SIG-M5 (cell line): ENCODE measurements at regions not wholly inside any gene's neighbourhood (a gene's known extent, or its start where the extent isn't known, plus 50 kb on each side); places are given as distances from the start of the nearest gene placed in this dataset.
"Not testable (repeated sequence)": the region's sequence is repeated elsewhere in the genome, so short reads cannot be mapped to it uniquely, and the experiment has no call there.

Source experiments
- DNase-seq: peaks from one replicate; lab custom pipeline; 2025; lab: John Stamatoyannopoulos, UW

DNA sequence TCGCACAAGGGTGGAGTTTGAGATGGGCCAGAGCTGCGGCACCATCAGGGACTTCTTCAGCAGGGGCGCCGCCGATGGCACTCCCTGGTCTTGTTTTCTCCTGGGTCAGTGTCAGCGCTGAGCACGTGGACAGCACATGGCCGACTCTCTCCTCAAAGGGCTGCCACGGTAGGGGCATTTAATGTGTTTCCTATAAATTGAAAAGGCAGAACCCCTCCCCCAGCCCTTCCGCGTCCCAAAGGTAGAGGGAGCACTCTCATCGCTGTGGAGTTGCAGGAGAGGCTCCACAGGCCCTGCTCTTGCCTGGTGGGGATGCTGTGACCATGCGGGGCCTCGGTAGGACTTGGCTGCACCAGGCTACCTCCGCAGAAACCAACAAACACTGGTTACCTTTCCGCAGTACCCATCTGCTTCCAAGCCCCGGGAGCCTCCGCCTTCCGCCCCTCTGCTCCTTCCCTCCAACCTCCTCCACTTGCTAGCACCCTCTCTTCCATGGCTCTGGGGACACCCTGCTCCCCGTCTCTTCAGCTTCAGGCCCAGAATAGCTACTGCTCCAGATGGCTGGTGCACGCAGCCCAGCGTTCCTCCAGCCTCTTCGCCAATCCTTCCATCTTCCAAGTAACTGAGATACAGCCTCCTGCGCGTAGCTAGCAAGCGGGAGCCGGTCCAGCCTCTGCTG lies 166.3 kb upstream of the ADCY1 start:
- DNase-seq = no peak

DNA sequence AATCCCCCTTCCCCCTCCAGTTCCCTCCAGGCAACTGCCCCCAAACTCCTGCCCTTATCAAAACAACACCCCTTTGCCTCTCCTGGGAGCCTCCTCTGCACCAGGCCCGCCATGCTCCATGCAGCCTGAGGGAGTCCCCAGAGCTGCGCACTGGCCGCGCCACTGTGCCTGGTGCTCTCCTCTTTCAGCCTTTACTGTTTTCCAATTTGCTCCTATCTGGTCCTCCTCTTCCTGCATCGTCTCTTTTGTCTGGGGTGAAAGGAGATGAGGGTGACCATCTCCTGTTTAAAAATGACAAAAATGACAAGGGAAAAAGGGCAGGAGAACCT lies 165.8 kb upstream of the ADCY1 start:
- DNase-seq = no peak

DNA sequence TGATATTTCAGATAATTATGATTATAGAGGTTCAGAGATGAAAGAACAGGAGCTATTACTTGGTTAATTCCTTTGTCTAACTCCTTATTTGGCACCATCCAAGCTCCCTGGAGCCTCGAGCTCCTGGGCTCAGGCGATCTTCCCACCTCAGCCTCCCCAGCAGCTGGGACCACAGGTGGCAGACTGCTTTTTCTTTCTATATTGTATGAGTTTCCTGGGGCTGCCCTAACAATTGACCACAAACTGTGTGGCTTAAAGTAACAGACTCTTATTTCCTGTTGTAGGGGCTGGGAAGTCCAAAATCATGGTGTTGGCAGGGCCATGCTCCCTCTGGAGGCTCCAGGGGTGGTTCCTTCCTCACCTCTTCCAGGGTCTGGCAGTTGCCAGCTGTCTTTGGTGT lies 163.3 kb upstream of the ADCY1 start:
- DNase-seq = no peak

GRCh38 chr7:45413419-45413818 lies 160.7 kb upstream of the ADCY1 start:
- DNase-seq = no peak

- DNase-seq = no peak
These were observed 159.9 kb upstream of the ADCY1 start for GRCh38 chr7:45414226-45414625.

DNA sequence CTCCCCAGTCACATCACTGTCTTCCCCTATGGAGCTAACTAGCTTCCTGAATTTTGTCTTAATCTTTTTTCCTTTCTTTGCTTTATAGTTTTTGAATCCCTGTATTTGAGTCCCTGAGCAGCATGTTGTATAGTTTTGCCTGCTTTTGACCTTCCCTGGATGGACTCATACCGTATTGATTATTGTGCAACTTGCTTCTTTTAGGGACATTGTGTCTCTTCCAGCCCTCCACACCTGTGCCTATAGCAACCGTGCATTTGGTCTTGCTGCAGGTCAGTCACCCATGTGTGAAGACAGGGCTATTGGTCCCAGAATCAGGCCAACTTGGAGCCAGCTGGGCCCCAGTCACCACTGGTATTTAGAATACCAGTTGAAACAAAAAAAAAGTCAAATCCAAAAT lies 158.9 kb upstream of the ADCY1 start:
- no peak for DNase-seq

GRCh38 chr7:45416846-45417245 lies 157.3 kb upstream of the ADCY1 start:
- no peak for DNase-seq

- DNase-seq = no peak
These were observed 156.9 kb upstream of the ADCY1 start for GRCh38 chr7:45417268-45417667.

GRCh38 chr7:45417735-45418134 lies 156.4 kb upstream of the ADCY1 start:
- DNase-seq = no peak

DNA sequence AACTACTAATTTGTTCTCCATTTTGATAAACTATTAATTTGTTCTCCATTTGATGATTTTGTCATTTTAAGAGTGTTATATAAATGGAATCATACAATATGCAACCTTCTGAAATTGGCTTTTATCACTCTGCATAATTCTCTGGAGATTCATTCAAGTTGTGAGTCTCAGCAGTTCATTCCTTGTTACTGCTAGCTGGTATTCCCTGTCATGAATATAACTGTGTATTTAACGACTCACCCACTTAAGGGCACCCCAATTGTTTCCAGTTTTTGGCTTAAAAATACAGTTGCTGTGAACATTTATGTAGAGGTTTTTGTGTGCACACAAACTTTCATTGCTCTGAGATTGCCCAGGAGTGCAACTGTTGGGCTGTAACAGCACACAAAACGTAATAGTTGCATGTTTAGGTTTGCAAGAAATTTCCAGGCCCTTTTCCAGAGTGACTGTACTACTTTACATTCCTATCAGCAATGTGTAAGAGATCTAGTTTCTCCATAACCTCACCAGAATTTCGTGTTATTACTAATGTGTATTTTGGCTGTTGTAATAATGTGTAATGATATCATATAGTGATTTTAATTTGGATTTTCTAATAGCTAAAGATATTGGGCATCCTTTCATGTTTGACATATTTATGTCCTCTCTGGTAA lies 153.2 kb upstream of the ADCY1 start:
- no peak for DNase-seq

GRCh38 chr7:45421806-45422205 lies 152.4 kb upstream of the ADCY1 start:
- DNase-seq = no peak

DNA sequence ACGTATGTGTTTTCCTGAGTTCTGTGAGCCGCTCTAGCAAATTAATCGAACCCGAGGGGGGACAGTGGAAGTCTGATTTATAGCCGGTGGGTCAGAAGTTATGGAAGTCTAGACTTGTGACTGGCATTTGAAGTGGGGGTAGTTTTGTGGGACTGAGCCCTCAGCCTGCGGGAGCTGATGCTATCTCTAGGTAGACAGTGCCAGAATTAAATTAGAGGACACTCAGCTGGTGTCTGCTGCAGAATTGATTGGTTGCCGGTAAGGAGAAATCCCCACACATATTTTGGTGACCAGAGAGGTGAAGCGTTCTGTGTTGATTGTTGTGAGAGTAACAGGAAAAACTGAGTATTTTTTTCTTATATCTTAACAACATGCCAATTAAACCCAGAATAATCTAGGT lies 143.8 kb upstream of the ADCY1 start:
- DNase-seq = no peak

DNA sequence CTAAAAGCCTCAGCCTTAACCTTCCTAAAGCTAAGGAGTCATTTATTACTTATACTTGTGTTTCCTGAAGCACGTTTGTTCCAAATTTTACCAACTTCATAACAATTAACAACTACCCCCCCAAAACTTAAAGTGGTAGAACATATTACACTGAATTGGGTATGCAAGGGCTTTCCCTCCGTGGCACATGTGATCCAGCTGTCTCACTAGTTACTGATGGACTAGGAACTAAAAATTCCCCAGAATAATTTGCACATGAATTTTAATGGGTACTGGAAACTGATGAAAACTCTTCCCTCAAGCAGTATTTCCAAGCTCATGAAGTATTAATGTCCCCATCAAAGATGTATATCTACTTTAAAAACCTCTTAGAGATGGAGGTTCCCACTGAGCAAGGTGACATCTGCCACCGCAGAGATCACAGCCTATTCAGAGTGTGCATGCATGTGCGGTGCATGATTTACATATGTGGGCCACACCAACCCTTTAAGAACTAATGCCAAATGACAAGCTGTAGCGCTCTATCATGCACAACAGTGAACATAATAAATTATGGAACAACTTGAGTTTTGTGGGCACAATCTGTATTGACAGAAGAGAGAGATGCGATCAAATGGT lies 139.9 kb upstream of the ADCY1 start:
- no peak for DNase-seq

DNA sequence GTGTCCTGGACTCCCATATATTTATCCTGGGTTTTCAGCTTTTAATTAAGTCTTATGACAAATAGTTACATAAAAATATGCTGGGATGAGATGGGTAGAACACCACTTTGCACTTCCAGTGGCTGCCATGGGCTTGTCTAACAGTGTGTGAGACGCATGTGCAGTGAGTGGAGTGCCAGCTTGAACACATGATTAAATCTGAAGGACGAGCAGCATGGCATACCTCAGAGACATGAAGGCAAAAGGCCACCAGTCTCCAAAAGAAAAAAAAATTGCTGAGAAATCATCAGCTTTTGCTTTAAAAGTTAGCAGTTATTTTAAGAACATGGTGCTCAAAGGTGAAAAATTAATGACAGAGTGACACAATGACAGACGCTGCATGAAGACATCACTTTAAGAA lies 139.0 kb upstream of the ADCY1 start:
- no peak for DNase-seq

DNA sequence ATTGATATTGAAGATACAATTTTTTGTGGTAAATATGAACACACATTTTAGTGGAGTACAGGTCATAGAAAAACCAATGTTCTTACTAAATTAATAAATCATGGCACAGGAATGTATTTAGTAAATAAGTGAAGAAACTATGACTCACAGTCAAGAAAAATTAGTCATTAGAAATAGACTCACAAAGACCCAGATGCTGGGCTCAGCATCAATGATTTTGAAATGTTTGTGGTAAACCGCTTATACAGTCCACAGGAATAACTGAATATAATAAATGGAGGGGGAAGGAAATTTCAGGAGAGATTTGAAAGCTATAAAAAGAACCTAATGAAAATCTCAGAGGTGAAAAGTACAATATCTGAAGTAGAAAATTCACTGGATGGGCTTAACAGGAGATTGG lies 138.3 kb upstream of the ADCY1 start:
- DNase-seq = no peak

- DNase-seq = not testable (repeated sequence)
These were observed 133.4 kb upstream of the ADCY1 start for GRCh38 chr7:45440776-45441175.

DNA sequence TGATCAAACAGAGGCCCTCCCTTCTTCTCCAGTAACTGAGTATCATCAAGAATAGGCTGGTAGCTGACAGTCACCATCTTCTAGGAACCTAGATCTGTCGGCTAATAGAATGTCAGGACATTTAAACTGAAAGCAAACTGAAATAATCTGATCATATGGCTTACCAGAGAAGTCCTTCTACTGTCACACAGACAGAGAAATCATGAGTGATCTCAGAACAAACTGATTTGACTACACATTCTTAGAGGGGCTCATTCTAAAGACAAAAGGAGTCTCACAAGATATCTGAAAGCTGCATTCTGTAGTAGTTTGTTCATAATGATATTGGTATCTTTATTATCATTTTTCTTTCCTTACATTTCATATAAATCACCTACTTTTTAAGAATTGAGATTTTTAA lies 130.9 kb upstream of the ADCY1 start:
- DNase-seq = no peak

DNA sequence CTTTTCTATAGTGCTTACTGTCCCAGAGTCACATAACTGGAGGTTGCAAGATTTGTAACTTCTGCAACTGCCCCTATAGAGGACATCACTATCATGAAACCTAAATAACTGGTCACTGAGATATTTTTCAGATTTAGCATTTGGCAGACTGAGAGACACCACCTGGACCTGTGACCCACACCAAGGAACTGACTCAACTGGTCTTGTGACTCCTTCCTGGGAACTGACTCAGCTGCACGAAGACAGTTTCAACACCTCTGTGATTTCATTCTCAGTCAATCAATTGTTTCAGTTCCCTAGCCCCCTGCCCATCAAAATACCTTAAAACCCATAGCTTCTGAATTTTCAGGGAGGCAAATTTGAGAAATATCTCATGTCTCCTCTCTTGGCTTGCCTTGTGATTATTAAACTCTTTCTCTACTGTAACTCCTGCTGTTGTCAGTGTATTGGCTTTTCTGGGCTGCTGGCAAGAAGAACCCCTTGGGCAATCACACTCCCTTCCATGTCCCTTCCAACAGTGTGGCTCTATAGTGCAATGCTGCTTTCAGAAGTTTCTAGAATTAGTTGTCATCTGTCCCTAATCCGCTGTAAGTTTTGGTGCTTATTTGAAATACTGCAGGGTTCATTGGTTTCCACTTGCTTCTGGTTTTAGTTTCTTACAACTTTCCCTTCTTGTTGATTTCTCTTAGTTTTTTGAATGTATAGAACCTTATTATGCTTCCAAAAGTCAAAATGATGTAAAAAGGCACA lies 127.8 kb upstream of the ADCY1 start:
- no peak for DNase-seq

DNA sequence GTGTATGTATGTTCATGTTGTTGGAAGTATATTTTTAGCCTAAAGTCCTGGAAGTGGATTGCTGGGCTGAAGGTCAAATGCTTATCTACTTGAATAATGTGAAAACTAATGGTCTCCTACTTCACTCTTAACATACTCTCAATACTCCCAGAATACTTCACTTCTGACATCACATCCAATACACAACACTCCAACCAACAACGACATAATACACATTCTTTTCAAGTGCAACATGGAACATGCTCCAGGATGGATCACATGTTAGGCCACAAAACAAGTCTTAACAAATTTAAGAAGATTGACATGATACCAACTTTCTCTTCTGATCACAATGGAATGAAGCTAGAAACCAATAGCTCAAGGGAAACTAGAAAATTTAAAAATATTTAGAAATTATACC lies 126.9 kb upstream of the ADCY1 start:
- no peak for DNase-seq

DNA sequence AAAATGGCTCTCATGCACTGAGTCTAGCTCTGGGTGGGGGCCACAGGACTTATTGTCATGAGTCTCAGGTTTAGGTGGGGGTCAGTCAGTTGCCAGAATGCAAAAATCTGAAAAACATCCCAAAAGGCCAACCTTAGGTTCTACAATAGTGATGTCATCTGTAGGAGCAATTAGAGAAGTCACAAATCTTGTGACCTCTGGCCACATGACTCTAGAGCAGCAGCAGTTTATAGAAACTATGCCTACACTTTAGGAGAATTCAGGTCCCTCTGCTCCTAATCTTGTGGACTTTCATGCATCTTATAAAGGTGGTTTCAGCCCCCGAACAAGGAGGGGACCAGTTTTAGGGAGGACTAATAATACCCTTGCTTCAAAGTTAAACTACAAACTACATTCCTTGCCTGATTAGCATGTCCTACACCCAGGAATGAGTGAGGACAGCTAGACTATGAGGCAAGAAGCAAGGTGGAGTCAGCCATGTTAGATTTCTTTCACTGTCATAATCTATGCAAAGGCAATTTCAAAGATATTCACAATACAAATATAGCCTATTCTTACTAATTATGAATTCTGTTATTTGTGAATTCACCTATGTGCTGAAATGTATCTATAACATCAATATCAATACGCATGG lies 123.5 kb upstream of the ADCY1 start:
- no peak for DNase-seq

GRCh38 chr7:45451342-45452035 lies 122.7 kb upstream of the ADCY1 start:
- no peak for DNase-seq

DNA sequence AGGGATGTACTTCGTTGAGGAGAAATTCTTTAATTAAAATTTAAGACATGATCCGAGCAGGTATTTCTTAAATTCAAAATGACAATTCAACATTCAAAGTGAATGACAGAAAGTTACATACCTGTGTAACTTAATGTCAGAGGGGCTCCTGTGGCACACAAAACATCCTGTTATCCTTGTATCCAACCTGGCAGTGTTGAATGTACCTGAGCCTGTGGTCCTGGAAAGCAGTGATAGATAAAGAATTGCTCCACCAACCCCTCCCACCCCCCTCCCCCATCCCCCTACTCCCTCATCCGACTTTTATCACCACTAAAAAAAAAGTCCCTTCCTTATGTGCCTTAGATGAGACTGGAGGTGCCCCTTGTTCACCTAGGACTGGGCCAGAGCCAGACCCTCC lies 119.4 kb upstream of the ADCY1 start:
- DNase-seq = no peak
